HEK293 (cell line): ENCODE measurements at regions not wholly inside any gene's neighbourhood (a gene's known extent, or its start where the extent isn't known, plus 50 kb on each side); places are given as distances from the start of the nearest gene placed in this dataset.

Experiments
- CTCF ChIP-seq: fragments of 450-650 bp; formaldehyde crosslinking; IDR thresholded peaks from 2 replicates; pipeline ENCODE4 v1.5.1; 2016; ENCODE audit warnings: missing biosample characterization, missing genetic modification characterization
- YY2 ChIP-seq: fragments of 450-650 bp; formaldehyde crosslinking; IDR thresholded peaks from 2 replicates; pipeline ENCODE4 v1.5.1; 2016; ENCODE audit warnings: missing biosample characterization, missing genetic modification characterization
- ZBTB6 ChIP-seq: fragments of 450-650 bp; formaldehyde crosslinking; IDR thresholded peaks from 2 replicates; pipeline ENCODE4 v1.5.1; 2017; ENCODE audit warnings: missing biosample characterization, missing genetic modification characterization
- TF ChIP-seq, protein P1 (sequence below): fragments of 450-650 bp; IDR thresholded peaks from 2 replicates; pipeline ENCODE4 v1.5.1; 2018; ENCODE audit warnings: missing biosample characterization, mild to moderate bottlenecking, missing genetic modification characterization
- TF ChIP-seq, protein P2 (sequence below): fragments of 450-650 bp; formaldehyde crosslinking; IDR thresholded peaks from 2 replicates; pipeline ENCODE4 v1.5.1; 2016; ENCODE audit warnings: missing biosample characterization, missing genetic modification characterization
- TF ChIP-seq, protein P3 (sequence below): fragments of 450-650 bp; formaldehyde crosslinking; IDR thresholded peaks from 2 replicates; pipeline ENCODE4 v1.5.1; 2016; ENCODE audit warnings: missing biosample characterization, missing genetic modification characterization
- TF ChIP-seq, protein P4 (sequence below): fragments of 450-650 bp; formaldehyde crosslinking; IDR thresholded peaks from 2 replicates; pipeline ENCODE4 v1.5.1; 2016; ENCODE audit warnings: missing biosample characterization, missing genetic modification characterization

- TF ChIP-seq CTCF (tag by site-specific recombination): no peak
- TF ChIP-seq, protein P1, sequence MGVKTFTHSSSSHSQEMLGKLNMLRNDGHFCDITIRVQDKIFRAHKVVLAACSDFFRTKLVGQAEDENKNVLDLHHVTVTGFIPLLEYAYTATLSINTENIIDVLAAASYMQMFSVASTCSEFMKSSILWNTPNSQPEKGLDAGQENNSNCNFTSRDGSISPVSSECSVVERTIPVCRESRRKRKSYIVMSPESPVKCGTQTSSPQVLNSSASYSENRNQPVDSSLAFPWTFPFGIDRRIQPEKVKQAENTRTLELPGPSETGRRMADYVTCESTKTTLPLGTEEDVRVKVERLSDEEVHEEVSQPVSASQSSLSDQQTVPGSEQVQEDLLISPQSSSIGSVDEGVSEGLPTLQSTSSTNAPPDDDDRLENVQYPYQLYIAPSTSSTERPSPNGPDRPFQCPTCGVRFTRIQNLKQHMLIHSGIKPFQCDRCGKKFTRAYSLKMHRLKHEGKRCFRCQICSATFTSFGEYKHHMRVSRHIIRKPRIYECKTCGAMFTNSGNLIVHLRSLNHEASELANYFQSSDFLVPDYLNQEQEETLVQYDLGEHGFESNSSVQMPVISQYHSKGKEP (tag by site-specific recombination): no peak
- TF ChIP-seq, protein P2, sequence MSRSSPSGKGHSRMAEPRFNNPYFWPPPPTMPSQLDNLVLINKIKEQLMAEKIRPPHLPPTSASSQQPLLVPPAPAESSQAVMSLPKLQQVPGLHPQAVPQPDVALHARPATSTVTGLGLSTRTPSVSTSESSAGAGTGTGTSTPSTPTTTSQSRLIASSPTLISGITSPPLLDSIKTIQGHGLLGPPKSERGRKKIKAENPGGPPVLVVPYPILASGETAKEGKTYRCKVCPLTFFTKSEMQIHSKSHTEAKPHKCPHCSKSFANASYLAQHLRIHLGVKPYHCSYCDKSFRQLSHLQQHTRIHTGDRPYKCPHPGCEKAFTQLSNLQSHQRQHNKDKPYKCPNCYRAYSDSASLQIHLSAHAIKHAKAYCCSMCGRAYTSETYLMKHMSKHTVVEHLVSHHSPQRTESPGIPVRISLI (tag by site-specific recombination): no peak
- no peak for TF ChIP-seq YY2
- TF ChIP-seq, protein P3, sequence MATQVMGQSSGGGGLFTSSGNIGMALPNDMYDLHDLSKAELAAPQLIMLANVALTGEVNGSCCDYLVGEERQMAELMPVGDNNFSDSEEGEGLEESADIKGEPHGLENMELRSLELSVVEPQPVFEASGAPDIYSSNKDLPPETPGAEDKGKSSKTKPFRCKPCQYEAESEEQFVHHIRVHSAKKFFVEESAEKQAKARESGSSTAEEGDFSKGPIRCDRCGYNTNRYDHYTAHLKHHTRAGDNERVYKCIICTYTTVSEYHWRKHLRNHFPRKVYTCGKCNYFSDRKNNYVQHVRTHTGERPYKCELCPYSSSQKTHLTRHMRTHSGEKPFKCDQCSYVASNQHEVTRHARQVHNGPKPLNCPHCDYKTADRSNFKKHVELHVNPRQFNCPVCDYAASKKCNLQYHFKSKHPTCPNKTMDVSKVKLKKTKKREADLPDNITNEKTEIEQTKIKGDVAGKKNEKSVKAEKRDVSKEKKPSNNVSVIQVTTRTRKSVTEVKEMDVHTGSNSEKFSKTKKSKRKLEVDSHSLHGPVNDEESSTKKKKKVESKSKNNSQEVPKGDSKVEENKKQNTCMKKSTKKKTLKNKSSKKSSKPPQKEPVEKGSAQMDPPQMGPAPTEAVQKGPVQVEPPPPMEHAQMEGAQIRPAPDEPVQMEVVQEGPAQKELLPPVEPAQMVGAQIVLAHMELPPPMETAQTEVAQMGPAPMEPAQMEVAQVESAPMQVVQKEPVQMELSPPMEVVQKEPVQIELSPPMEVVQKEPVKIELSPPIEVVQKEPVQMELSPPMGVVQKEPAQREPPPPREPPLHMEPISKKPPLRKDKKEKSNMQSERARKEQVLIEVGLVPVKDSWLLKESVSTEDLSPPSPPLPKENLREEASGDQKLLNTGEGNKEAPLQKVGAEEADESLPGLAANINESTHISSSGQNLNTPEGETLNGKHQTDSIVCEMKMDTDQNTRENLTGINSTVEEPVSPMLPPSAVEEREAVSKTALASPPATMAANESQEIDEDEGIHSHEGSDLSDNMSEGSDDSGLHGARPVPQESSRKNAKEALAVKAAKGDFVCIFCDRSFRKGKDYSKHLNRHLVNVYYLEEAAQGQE (tag by site-specific recombination): no peak
- TF ChIP-seq ZBTB6 (tag by site-specific recombination): no peak
- TF ChIP-seq, protein P4, sequence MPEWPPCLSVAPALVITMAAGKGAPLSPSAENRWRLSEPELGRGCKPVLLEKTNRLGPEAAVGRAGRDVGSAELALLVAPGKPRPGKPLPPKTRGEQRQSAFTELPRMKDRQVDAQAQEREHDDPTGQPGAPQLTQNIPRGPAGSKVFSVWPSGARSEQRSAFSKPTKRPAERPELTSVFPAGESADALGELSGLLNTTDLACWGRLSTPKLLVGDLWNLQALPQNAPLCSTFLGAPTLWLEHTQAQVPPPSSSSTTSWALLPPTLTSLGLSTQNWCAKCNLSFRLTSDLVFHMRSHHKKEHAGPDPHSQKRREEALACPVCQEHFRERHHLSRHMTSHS (tag by site-specific recombination): no peak
Measured at GRCh38 chr9:3677541-3677940, 151.7 kb upstream of the RFX3 start.
